H1 (cell line): ENCODE measurements at regions not wholly inside any gene's neighbourhood (a gene's known extent, or its start where the extent isn't known, plus 50 kb on each side); places are given as distances from the start of the nearest gene placed in this dataset.

ENCODE experiments used
- CTCF ChIA-PET: fragments of 300-600 bp; sonication (Branson Sonifier 250); formaldehyde crosslinking; loops from one replicate; lab custom pipeline; 2021; ENCODE audit not compliant: partially characterized antibody; lab: Charles Lee
- POLR2A ChIA-PET: fragments of 300-600 bp; sonication (Branson Sonifier 250); formaldehyde crosslinking; loops from one replicate; lab custom pipeline; 2021; ENCODE audit warnings: inconsistent platforms; ENCODE audit not compliant: partially characterized antibody; lab: Charles Lee
- DNase-seq, 2 experiments: peaks; one replicate each; pipeline versions ENCODE4 v3.0.0 to v3.0.0-alpha.2; 2010 to 2022; ENCODE audit warnings: low spot score in 2 of 2, low read depth in 1 of 2, mixed read lengths in 1 of 2
- FAIRE-seq: peaks from 2 replicates; lab custom pipeline; 2011; peaks lifted over from hg19 to GRCh38; lab: Jason Lieb, UNC
- H2AFZ ChIP-seq: 2 replicates; pipeline ENCODE4 v1.8.1; 2012; ENCODE audit warnings: low read length, inconsistent platforms
- H2AK5ac ChIP-seq: 2 replicates; pipeline ENCODE4 v1.6.1; 2013; ENCODE audit warnings: low read depth, low read length
- H2BK120ac ChIP-seq: replicated peaks from 2 replicates; pipeline ENCODE3; 2013; ENCODE audit warnings: low read depth, low read length, inconsistent platforms
- H2BK12ac ChIP-seq: 2 replicates; pipeline ENCODE4 v1.6.1; 2013; ENCODE audit warnings: low read depth, low read length
- H2BK15ac ChIP-seq: 2 replicates; pipeline ENCODE4 v1.6.1; 2013; ENCODE audit warnings: low read length
- H2BK20ac ChIP-seq: 2 replicates; pipeline ENCODE4 v1.6.1; 2013; ENCODE audit warnings: low read length
- H2BK5ac ChIP-seq: 2 replicates; pipeline ENCODE4 v1.6.1; 2013; ENCODE audit warnings: low read depth, low read length
- H3K14ac ChIP-seq: 2 replicates; pipeline ENCODE4 v1.6.1; 2013; ENCODE audit warnings: inconsistent platforms; ENCODE audit not compliant: insufficient read length
- H3K18ac ChIP-seq: 2 replicates; pipeline ENCODE4 v1.6.1; 2013; ENCODE audit warnings: low read length; ENCODE audit errors: extremely low read depth
- H3K23ac ChIP-seq: 2 replicates; pipeline ENCODE4 v1.6.1; 2013; ENCODE audit warnings: inconsistent platforms; ENCODE audit not compliant: insufficient read length
- H3K23me2 ChIP-seq: 2 replicates; pipeline ENCODE4 v1.6.1; 2013; ENCODE audit warnings: low read depth, low read length
- H3K27ac ChIP-seq: 2 replicates; pipeline ENCODE4 v1.6.1; 2011; ENCODE audit warnings: low read depth, low read length, inconsistent platforms
- H3K27me3 ChIP-seq, 4 experiments: replicated peaks in 1 of 4; 1 replicate in 1 of 4; 2 replicates in 3 of 4; pipeline versions ENCODE4 v1.6.1 to v1.8.1; 2011 to 2013; ENCODE audit warnings: low read length in 3 of 4, mild to moderate bottlenecking in 3 of 4, inconsistent platforms in 2 of 4, mixed read lengths in 2 of 4, moderate library complexity in 1 of 4; ENCODE audit not compliant: control insufficient read depth in 3 of 4, insufficient read depth in 3 of 4; ENCODE audit errors: extremely low read depth in 1 of 4
- H3K36me3 ChIP-seq, 4 experiments: 2 replicates each; pipeline versions ENCODE4 v1.6.1 to v1.8.1; 2011 to 2013; ENCODE audit warnings: mild to moderate bottlenecking in 4 of 4, low read length in 3 of 4, moderate library complexity in 2 of 4, control low read depth in 1 of 4, inconsistent platforms in 1 of 4; ENCODE audit not compliant: insufficient read depth in 4 of 4, control insufficient read depth in 2 of 4
- H3K4ac ChIP-seq: replicated peaks from 2 replicates; pipeline ENCODE3; 2013; ENCODE audit warnings: low read length, low read depth, mixed read lengths, inconsistent platforms; ENCODE audit not compliant: insufficient read length
- H3K4me1 ChIP-seq, 4 experiments: replicated peaks in 1 of 4; 1 replicate in 1 of 4; 2 replicates in 3 of 4; pipeline versions ENCODE4 v1.6.1 to v1.8.1; 2011 to 2013; ENCODE audit warnings: low read length in 3 of 4, inconsistent platforms in 2 of 4, mixed read lengths in 1 of 4; ENCODE audit not compliant: insufficient read depth in 4 of 4, control insufficient read depth in 3 of 4
- H3K4me2 ChIP-seq, 2 experiments: 2 replicates each; pipeline versions ENCODE4 v1.6.1 to v1.8.1; 2011 to 2013; ENCODE audit warnings: low read depth in 2 of 2, low read length in 2 of 2, control low read depth in 1 of 2, inconsistent platforms in 1 of 2, mild to moderate bottlenecking in 1 of 2; ENCODE audit not compliant: insufficient read depth in 1 of 2
- H3K4me3 ChIP-seq, 4 experiments: fragments of 200-600, 300-600 bp in 1 of 4; sonication (generic), shearing (Covaris generic), sonication (Bioruptor Twin) in 1 of 4; 2 replicates each; pipeline versions ENCODE4 v1.5.1 to v1.8.1; 2011 to 2016; ENCODE audit warnings: low read length in 4 of 4, low read depth in 3 of 4, control low read depth in 2 of 4, inconsistent platforms in 2 of 4, mild to moderate bottlenecking in 2 of 4, mixed read lengths in 1 of 4, moderate library complexity in 1 of 4; ENCODE audit not compliant: insufficient read depth in 2 of 4; ENCODE audit errors: extremely low read depth in 1 of 4
- H3K56ac ChIP-seq: replicated peaks from 2 replicates; pipeline ENCODE3; 2013; ENCODE audit warnings: low read depth, mild to moderate bottlenecking, mixed read lengths, low read length, inconsistent platforms; ENCODE audit not compliant: insufficient read length
- H3K79me1 ChIP-seq: 2 replicates; pipeline ENCODE4 v1.6.1; 2013; ENCODE audit warnings: low read depth, low read length, control low read depth
- H3K79me2 ChIP-seq, 2 experiments: 2 replicates each; pipeline versions ENCODE4 v1.6.1 to v1.8.1; 2012 to 2013; ENCODE audit warnings: low read length in 2 of 2, mild to moderate bottlenecking in 2 of 2, inconsistent platforms in 1 of 2; ENCODE audit not compliant: insufficient read depth in 2 of 2, control insufficient read depth in 1 of 2
- H3K9ac ChIP-seq, 4 experiments: replicated peaks in 1 of 4; 1 replicate in 1 of 4; 2 replicates in 3 of 4; pipeline versions ENCODE4 v1.6.1 to v1.8.1; 2011 to 2013; ENCODE audit warnings: low read depth in 3 of 4, low read length in 3 of 4, control low read depth in 2 of 4, mild to moderate bottlenecking in 2 of 4, moderate library complexity in 2 of 4, inconsistent platforms in 1 of 4; ENCODE audit errors: extremely low read depth in 1 of 4
- H3K9me3 ChIP-seq, 2 experiments: 2 replicates each; pipeline versions ENCODE4 v1.6.1 to v1.8.1; 2012 to 2013; ENCODE audit warnings: mild to moderate bottlenecking in 2 of 2, moderate library complexity in 2 of 2, control low read depth in 1 of 2, inconsistent platforms in 1 of 2, low read depth in 1 of 2, low read length in 1 of 2, mixed read lengths in 1 of 2; ENCODE audit not compliant: insufficient read depth in 2 of 2
- H4K20me1 ChIP-seq, 2 experiments: replicated peaks in 1 of 2; 2 replicates each; pipeline versions ENCODE3 to v1.8.1; 2011 to 2013; ENCODE audit warnings: inconsistent platforms in 2 of 2, low read length in 2 of 2, mild to moderate bottlenecking in 1 of 2; ENCODE audit not compliant: insufficient read depth in 2 of 2, control insufficient read depth in 1 of 2
- H4K5ac ChIP-seq: 2 replicates; pipeline ENCODE4 v1.6.1; 2013; ENCODE audit warnings: low read length, low read depth, mixed read lengths, inconsistent platforms; ENCODE audit not compliant: insufficient read length
- H4K8ac ChIP-seq: 2 replicates; pipeline ENCODE4 v1.8.0; 2013; ENCODE audit warnings: mild to moderate bottlenecking, moderate library complexity, low read length, inconsistent platforms; ENCODE audit not compliant: insufficient read depth; ENCODE audit errors: extremely low read depth
- H4K91ac ChIP-seq: replicated peaks from 2 replicates; pipeline ENCODE3; 2013; ENCODE audit warnings: low read length, mixed read lengths, inconsistent platforms; ENCODE audit not compliant: insufficient read length
- BRCA1 ChIP-seq: IDR thresholded peaks from 2 replicates; pipeline ENCODE4 v1.6.1; 2012; ENCODE audit warnings: low read depth, low read length, improper control_type of control experiment
- EP300 ChIP-seq, 2 experiments: IDR thresholded peaks; 1 replicate in 1 of 2; 2 replicates in 1 of 2; pipeline ENCODE4 v1.6.1; 2011 to 2012; ENCODE audit warnings: low read depth in 2 of 2, low read length in 2 of 2, mild to moderate bottlenecking in 2 of 2, borderline replicate concordance in 1 of 2, inconsistent platforms in 1 of 2, moderate library complexity in 1 of 2
- GTF2F1 ChIP-seq: IDR thresholded peaks from 2 replicates; pipeline ENCODE4 v1.6.1; 2012; ENCODE audit warnings: low read depth, low read length, improper control_type of control experiment, borderline replicate concordance
- JUND ChIP-seq: IDR thresholded peaks from 2 replicates; pipeline ENCODE4 v1.6.1; 2011; ENCODE audit warnings: mild to moderate bottlenecking, improper control_type of control experiment, low read length
- RNF2 ChIP-seq: fragments of 200-900, 300-1000 bp; sonication (generic); IDR thresholded peaks from 2 replicates; pipeline ENCODE4 v1.7.1; 2016; ENCODE audit warnings: borderline replicate concordance, low read depth, mild to moderate bottlenecking, antibody characterized with exemption, low read length; ENCODE audit not compliant: poor library complexity, severe bottlenecking; ENCODE audit errors: missing control alignments
- SP2 ChIP-seq: IDR thresholded peaks from 2 replicates; pipeline ENCODE4 v1.6.1; 2012; ENCODE audit warnings: mild to moderate bottlenecking, low read length, inconsistent platforms
- TAF1 ChIP-seq: IDR thresholded peaks from 2 replicates; pipeline ENCODE4 v1.6.1; 2011; ENCODE audit warnings: mild to moderate bottlenecking, low read depth, low read length
- TBP ChIP-seq: IDR thresholded peaks from 2 replicates; pipeline ENCODE4 v1.6.1; 2011; ENCODE audit warnings: low read depth, low read length, improper control_type of control experiment
- TEAD4 ChIP-seq: IDR thresholded peaks from 2 replicates; pipeline ENCODE4 v1.6.1; 2012; ENCODE audit warnings: low read depth, low read length, inconsistent platforms, mixed read lengths
- WGBS, 2 experiments: shearing (Covaris generic) in 1 of 2; methylation state at CpG; one replicate each; pipeline versions ENCODE4 v1.1.6 to v1.1.7; 2013 to 2015; ENCODE audit warnings: low lambda C conversion rate in 2 of 2, mixed read lengths in 2 of 2, inconsistent platforms in 1 of 2, low coverage in 1 of 2, missing lambda C conversion rate in 1 of 2; ENCODE audit not compliant: insufficient replicate concordance in 2 of 2, insufficient coverage in 1 of 2, insufficient read length in 1 of 2; ENCODE audit errors: extremely low coverage in 1 of 2, missing lambda C conversion rate in 1 of 2; 5-methylcytosine and 5-hydroxymethylcytosine counted together
- TF ChIP-seq, protein P1 (sequence below): IDR thresholded peaks from 2 replicates; pipeline ENCODE4 v1.6.1; 2011; ENCODE audit warnings: low read length, improper control_type of control experiment
- TF ChIP-seq, protein P2 (sequence below): IDR thresholded peaks from 2 replicates; pipeline ENCODE4 v1.6.1; 2012; ENCODE audit warnings: low read length, inconsistent platforms

DNA sequence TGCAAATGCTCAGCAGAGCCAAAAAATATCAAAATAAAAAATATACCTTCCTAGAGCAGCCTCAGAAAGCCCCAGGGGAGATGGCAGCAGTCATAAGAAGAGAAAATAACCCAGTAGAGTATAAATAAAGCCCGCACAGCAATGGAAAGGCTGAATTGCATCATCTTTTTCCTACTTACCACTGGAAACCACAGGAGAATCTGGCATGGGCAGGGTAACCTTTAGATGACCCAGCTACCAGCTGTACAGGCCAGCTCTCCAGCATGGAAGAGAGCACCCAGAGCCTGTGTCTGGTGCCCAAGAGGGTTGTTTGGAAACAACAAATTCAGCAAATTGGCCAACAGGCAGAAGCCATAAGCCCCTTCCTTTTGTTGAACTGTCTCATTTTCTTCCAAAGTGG, 253.1 kb downstream of the OMA1 start:
- Histone ChIP-seq H2AFZ (no peak overlapping the region), H4K91ac (no peak overlapping the region), H4K5ac (no peak overlapping the region), H3K4me3 (no peak overlapping the region), H3K79me1 (no peaks in the 10 kb centered on the region), H3K4me1 (peaks cover 0 to 2% (median 0%) of the 10 kb centered on the region in 4 experiments; a peak in 1 of 7 replicates), H3K27ac (no peak overlapping the region), H2AK5ac (no peak overlapping the region), H3K4me2 (no peak overlapping the region), H3K27me3 (no peaks in the 10 kb centered on the region), H3K14ac (no peak overlapping the region), H4K20me1 (no peaks in the 10 kb centered on the region), H3K4ac (no peak overlapping the region), H2BK15ac (no peak overlapping the region), H2BK5ac (no peak overlapping the region), H2BK20ac (no peak overlapping the region), H3K9ac (no peak overlapping the region), H3K36me3 (no peaks in the 10 kb centered on the region), H2BK12ac (no peak overlapping the region), H2BK120ac (no peak overlapping the region), H3K18ac (no peak overlapping the region), H3K56ac (no peak overlapping the region), H3K79me2 (no peaks in the 10 kb centered on the region), H3K23ac (no peak overlapping the region), H3K23me2 (no peaks in the 10 kb centered on the region; the same call in 1 of the 2 replicates), H4K8ac (no peak overlapping the region), H3K9me3 (no peaks in the 10 kb centered on the region)
- DNase-seq (no peak), FAIRE-seq (no peak)
- CTCF ChIA-PET: interaction anchor here (1.3 kb wide), 1 partner anchor 43 kb away, joined by 3 read pairs; no protein-coding TSS in a partner anchor
- WGBS, 2 experiments: 100% methylated on average over 1 of the region's 1 CpG; no CpG with 5 or more reads in 1 of the 2 experiments
- POLR2A ChIA-PET: no interaction called here
- TF ChIP-seq TAF1 (no peak), TBP (no peak), EP300 (IDR thresholded peaks at IDR 0.05; ENCODE audit: borderline replicate concordance in 1 of 2, low read depth in 2 of 2, low read length in 2 of 2) (no peak), TEAD4 (no peak), SP2 (no peak), JUND (no peak), RNF2 (no peak), BRCA1 (no peak), GTF2F1 (no peak)
- TF ChIP-seq, protein P1, sequence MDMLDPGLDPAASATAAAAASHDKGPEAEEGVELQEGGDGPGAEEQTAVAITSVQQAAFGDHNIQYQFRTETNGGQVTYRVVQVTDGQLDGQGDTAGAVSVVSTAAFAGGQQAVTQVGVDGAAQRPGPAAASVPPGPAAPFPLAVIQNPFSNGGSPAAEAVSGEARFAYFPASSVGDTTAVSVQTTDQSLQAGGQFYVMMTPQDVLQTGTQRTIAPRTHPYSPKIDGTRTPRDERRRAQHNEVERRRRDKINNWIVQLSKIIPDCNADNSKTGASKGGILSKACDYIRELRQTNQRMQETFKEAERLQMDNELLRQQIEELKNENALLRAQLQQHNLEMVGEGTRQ: no peak
- TF ChIP-seq, protein P2, sequence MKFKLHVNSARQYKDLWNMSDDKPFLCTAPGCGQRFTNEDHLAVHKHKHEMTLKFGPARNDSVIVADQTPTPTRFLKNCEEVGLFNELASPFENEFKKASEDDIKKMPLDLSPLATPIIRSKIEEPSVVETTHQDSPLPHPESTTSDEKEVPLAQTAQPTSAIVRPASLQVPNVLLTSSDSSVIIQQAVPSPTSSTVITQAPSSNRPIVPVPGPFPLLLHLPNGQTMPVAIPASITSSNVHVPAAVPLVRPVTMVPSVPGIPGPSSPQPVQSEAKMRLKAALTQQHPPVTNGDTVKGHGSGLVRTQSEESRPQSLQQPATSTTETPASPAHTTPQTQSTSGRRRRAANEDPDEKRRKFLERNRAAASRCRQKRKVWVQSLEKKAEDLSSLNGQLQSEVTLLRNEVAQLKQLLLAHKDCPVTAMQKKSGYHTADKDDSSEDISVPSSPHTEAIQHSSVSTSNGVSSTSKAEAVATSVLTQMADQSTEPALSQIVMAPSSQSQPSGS: no peak
